Activated CD4-positive, alpha-beta T cell treated with anti-CD3 and anti-CD28 coated beads, Interleukin-2, amount 10 ng/mL, durations not matched to agents 7 days and 5 days (primary cell): ENCODE measurements at regions not wholly inside any gene's neighbourhood (a gene's known extent, or its start where the extent isn't known, plus 50 kb on each side); places are given as distances from the start of the nearest gene placed in this dataset.

ENCODE experiments used
- CTCF ChIA-PET: fragments of 350-600 bp; sonication (Branson Sonifier 250); formaldehyde crosslinking; loops from one replicate; lab custom pipeline; 2021; ENCODE audit warnings: antibody characterized with exemption; lab: Charles Lee
- POLR2A ChIA-PET: fragments of 350-600 bp; sonication (Branson Sonifier 250); formaldehyde crosslinking; loops from one replicate; lab custom pipeline; 2021; ENCODE audit warnings: antibody characterized with exemption; lab: Charles Lee
- DNase-seq: peaks from one replicate; pipeline ENCODE4 v3.0.0-alpha.2; 2020
- H3K27ac Mint-ChIP-seq: one replicate; pipeline ENCODE4 v1.8.0; 2021; ENCODE audit warnings: mild to moderate bottlenecking, moderate library complexity, mixed read lengths
- H3K27me3 Mint-ChIP-seq: one replicate; pipeline ENCODE4 v1.8.0; 2021; ENCODE audit warnings: mixed read lengths
- H3K36me3 Mint-ChIP-seq: one replicate; pipeline ENCODE4 v1.8.0; 2021; ENCODE audit warnings: low read depth, mixed read lengths
- H3K4me1 Mint-ChIP-seq: one replicate; pipeline ENCODE4 v1.8.0; 2021; ENCODE audit warnings: mixed read lengths
- H3K4me3 Mint-ChIP-seq: one replicate; pipeline ENCODE4 v1.8.0; 2021; ENCODE audit warnings: mild to moderate bottlenecking, moderate library complexity, mixed read lengths
- H3K9me3 Mint-ChIP-seq: one replicate; pipeline ENCODE4 v1.8.0; 2021; ENCODE audit warnings: mixed read lengths

DNA sequence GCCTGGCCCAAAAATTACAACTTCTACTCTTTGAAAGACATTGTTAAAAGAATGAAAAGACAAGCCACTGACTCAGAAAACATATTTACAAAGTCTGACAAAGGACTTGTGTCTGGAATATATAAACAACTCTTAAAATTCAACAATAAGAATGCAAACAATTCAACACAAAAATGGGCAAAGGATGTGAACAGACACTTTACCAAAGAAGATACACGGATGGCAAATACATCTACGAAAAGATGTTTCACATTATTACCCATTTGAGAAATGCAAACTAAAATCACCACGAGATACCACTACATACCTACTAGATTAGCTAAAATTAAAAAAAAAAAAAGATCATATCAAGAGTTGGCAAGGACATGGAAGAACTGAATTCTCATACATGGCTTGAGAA, 80.8 kb upstream of the METRNL start:
- Mint-ChIP-seq H3K4me1 (no peaks in the 10 kb centered on the region), H3K27me3 (peaks cover 4% of the 10 kb centered on the region), H3K27ac (no peak overlapping the region), H3K9me3 (peaks cover 13% of the 10 kb centered on the region), H3K4me3 (no peak overlapping the region), H3K36me3 (peaks cover 27% of the 10 kb centered on the region)
- no peak for DNase-seq
- ChIA-PET CTCF (no interaction called here), POLR2A (no interaction called here)

- Mint-ChIP-seq H3K4me1 (no peaks in the 10 kb centered on the region), H3K27me3 (no peaks in the 10 kb centered on the region), H3K4me3 (no peak overlapping the region), H3K36me3 (peaks cover 18% of the 10 kb centered on the region), H3K27ac (no peak overlapping the region), H3K9me3 (peaks cover 10% of the 10 kb centered on the region)
- CTCF ChIA-PET = no interaction called here
- DNase-seq = no peak
- POLR2A ChIA-PET = no interaction called here
These were observed 78.7 kb upstream of the METRNL start for GRCh38 chr17:83000738-83001137.

DNA sequence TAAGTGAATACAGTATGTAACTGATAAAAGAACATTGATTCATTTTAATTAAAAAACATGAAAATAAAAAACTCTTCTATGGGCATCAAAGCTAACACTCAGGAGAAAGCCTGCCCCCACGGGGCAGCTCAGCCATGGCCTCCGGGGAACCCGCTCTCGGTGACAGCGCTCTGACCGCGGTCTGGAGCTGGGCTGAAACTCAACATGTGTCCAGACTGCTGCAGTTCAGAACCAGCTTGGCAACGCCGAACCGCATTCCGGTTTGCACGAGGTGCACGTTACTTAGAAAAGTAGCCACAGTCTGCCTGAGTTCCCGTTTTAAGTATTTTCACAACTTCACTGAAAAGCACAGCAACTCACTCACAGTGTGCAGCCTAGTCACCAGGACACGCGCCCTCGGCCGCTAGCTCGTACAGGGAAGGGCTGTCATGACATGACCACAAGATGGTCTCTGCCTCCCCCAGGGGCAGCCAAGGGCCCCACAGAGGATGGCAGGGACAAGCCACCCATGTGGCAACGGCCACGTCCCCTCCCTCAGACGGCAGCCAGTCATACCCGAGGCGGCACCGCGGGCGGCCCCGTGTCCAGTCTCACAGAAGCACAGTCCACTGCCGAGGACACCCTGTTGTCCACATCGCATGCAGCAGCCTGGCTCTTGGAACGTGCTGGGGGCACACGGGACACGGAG, 77.1 kb upstream of the METRNL start:
- Mint-ChIP-seq H3K4me1 (no peaks in the 10 kb centered on the region), H3K27ac (no peak overlapping the region), H3K36me3 (peaks cover 19% of the 10 kb centered on the region), H3K9me3 (peaks cover 10% of the 10 kb centered on the region), H3K27me3 (no peaks in the 10 kb centered on the region), H3K4me3 (no peak overlapping the region)
- POLR2A ChIA-PET = no interaction called here
- no peak for DNase-seq
- CTCF ChIA-PET = interaction anchor here (0.7 kb wide), 1 partner anchor 115 kb away, joined by 3 read pairs; no protein-coding TSS in a partner anchor

DNA sequence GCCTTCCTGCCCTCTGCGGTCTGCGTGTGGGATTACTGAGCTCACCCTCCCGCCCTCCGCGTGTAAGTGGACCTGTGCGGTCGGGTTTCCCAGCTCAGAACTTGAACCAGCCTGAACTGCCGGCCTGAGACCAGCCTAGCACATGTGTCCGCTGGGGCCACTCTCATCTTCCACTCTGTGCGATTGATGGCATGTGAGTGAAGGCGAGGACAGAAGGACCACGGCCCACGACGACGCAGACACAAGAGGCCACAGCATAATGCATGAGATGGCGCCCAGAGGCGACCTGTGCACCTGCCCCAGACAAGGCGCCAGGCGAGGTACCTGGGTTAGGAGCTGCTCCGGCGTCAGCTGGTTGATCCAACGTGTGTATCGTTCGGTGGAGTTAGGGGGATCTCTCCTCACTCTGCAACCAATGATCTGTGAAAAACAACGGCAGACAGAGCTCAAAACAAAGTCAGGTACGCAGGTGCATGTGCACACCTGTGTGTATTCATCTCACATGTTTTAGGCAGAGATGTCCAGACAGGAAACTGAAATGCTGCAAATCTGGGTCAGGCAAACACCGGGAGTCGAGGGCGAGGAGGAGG, 74.5 kb upstream of the METRNL start:
- H3K27me3 Mint-ChIP-seq = no peaks in the 10 kb centered on the region
- H3K36me3 Mint-ChIP-seq = peaks cover 14% of the 10 kb centered on the region
- no peaks in the 10 kb centered on the region for H3K9me3 Mint-ChIP-seq
- POLR2A ChIA-PET = no interaction called here
- no peaks in the 10 kb centered on the region for H3K4me1 Mint-ChIP-seq
- no peak for DNase-seq
- no peak overlapping the region for H3K27ac Mint-ChIP-seq
- H3K4me3 Mint-ChIP-seq = no peak overlapping the region
- CTCF ChIA-PET = no interaction called here

DNA sequence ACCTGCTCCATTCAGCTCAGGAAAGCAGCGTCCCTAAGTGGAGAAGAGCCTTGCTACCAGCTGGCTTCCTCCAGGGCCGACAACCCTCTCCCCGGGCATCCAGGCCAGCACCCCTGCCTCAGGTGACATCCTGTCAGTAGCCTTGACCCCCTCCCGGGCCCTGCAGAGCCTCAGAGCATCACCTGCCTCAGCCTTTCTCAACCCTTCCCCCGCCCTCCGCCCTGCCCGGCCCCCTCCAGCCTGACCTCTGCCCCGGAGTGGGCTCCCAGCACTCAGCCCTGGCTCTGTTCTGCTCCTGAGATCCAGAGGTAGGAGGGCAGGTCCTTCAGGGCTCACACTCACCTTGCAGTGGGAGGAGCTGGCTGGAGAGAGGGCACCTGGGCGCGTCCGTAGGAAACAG, 73.8 kb upstream of the METRNL start:
- ChIA-PET POLR2A (interaction anchor here (0.7 kb wide), 1 partner anchor 17 kb away, joined by 4 read pairs; no protein-coding TSS in a partner anchor), CTCF (no interaction called here)
- Mint-ChIP-seq H3K4me1 (no peaks in the 10 kb centered on the region), H3K27ac (no peak overlapping the region), H3K27me3 (no peaks in the 10 kb centered on the region), H3K9me3 (no peaks in the 10 kb centered on the region), H3K36me3 (peaks cover 14% of the 10 kb centered on the region), H3K4me3 (no peak overlapping the region)
- no peak for DNase-seq

DNA sequence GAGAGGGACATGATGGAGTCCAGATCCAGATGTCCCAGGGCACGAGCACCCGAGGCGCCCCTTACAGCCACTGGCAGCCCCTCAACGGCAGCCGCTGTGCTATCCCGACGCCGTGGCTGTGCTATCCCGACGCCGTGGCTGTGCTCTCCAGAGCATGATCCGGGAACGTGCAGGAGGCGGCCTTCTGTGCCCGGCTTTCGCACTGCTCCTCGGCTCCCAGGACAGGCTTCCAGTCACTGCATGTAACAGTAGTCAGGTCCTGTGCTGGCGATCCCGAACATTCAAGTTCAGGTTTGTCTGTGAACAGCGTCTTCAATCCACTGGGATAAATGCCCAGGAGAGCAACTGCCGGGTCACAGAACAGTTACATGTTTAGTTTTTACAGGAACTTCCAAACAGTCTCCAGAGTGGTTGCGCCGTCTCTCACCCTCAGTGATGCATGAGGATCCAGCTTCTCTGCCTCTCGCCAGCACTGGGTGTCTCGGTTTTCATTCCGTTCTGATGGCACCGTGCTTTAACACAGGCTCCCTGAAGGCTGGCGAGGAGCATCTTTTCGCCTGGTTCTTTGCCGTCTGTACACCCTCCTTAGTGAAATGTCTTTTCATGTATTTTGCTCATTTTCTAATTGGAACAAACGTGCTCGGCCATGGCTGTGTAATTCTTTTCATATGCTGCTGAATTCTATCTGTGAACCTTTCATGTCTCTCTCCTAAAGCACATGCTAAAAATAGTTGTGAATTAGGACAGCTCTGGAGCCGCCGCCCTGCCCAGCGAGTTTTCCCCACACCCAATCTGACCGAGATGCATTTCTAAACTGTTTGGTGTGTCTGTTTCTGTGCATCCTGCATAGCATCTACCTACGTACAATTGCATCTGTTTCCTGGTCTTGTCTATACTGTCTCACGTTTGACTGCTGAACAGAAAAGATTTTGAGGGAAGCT, 72.6 kb upstream of the METRNL start:
- no peak for DNase-seq
- H3K9me3 Mint-ChIP-seq = no peaks in the 10 kb centered on the region
- POLR2A ChIA-PET = no interaction called here
- no peaks in the 10 kb centered on the region for H3K4me1 Mint-ChIP-seq
- H3K27me3 Mint-ChIP-seq = no peaks in the 10 kb centered on the region
- H3K4me3 Mint-ChIP-seq = no peak overlapping the region
- no peak overlapping the region for H3K27ac Mint-ChIP-seq
- peaks cover 7% of the 10 kb centered on the region for H3K36me3 Mint-ChIP-seq
- CTCF ChIA-PET = interaction anchor here (0.8 kb wide), 1 partner anchor 32 kb away, joined by 3 read pairs; no protein-coding TSS in a partner anchor

- no peaks in the 10 kb centered on the region for H3K9me3 Mint-ChIP-seq
- H3K27ac Mint-ChIP-seq = no peak overlapping the region
- no peaks in the 10 kb centered on the region for H3K27me3 Mint-ChIP-seq
- no peaks in the 10 kb centered on the region for H3K4me1 Mint-ChIP-seq
- ChIA-PET CTCF (interaction anchor here (0.8 kb wide), 1 partner anchor 33 kb away, joined by 3 read pairs; no protein-coding TSS in a partner anchor), POLR2A (no interaction called here)
- H3K36me3 Mint-ChIP-seq = peaks cover 7% of the 10 kb centered on the region
- no peak for DNase-seq
- no peak overlapping the region for H3K4me3 Mint-ChIP-seq
These were observed 71.8 kb upstream of the METRNL start for GRCh38 chr17:83007504-83008185.

DNA sequence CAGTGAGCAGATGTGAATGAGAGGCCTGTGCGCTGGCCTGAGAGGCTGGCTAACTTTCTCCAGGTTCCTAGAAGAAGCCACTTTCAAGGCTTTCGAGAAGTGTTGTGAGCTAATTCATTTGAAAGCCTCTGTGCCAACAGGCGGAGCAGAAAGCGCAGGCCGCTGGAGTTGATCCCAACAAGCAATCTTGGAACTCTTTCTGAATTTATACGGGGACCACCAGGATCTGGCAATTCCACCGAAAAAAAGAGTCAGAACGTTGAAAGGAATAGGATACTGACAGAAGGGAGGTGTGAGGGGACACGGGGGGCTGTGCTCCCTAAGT, 71.3 kb upstream of the METRNL start:
- Mint-ChIP-seq H3K36me3 (peaks cover 7% of the 10 kb centered on the region), H3K4me1 (no peaks in the 10 kb centered on the region), H3K9me3 (no peaks in the 10 kb centered on the region), H3K27ac (no peak overlapping the region), H3K4me3 (no peak overlapping the region), H3K27me3 (no peaks in the 10 kb centered on the region)
- ChIA-PET CTCF (interaction anchor here (0.8 kb wide), 1 partner anchor 34 kb away, joined by 3 read pairs; no protein-coding TSS in a partner anchor), POLR2A (no interaction called here)
- DNase-seq = no peak

DNA sequence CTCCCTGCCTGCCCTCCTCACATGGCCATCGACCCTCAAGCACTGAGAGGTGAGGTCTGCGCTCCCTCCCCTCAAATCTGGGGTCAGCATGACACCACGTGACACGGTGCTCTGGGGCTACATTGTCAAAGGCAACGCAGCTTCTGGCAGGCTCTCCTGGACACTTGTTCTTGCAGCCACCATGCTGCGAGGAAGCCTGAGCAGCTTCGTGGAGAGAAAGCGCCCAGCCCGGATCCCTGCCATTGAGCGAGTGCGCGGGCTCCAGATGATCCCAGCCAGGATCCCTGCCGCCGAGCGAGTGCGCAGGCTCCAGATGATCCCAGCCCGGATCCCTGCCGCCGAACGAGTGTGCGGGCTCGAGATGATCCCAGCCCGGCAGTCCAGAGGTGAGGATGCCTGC, 70.9 kb upstream of the METRNL start:
- Mint-ChIP-seq H3K4me1 (no peaks in the 10 kb centered on the region), H3K27ac (no peak overlapping the region), H3K27me3 (no peaks in the 10 kb centered on the region), H3K9me3 (no peaks in the 10 kb centered on the region), H3K4me3 (no peak overlapping the region), H3K36me3 (peaks cover 7% of the 10 kb centered on the region)
- no peak for DNase-seq
- ChIA-PET CTCF (no interaction called here), POLR2A (no interaction called here)

DNA sequence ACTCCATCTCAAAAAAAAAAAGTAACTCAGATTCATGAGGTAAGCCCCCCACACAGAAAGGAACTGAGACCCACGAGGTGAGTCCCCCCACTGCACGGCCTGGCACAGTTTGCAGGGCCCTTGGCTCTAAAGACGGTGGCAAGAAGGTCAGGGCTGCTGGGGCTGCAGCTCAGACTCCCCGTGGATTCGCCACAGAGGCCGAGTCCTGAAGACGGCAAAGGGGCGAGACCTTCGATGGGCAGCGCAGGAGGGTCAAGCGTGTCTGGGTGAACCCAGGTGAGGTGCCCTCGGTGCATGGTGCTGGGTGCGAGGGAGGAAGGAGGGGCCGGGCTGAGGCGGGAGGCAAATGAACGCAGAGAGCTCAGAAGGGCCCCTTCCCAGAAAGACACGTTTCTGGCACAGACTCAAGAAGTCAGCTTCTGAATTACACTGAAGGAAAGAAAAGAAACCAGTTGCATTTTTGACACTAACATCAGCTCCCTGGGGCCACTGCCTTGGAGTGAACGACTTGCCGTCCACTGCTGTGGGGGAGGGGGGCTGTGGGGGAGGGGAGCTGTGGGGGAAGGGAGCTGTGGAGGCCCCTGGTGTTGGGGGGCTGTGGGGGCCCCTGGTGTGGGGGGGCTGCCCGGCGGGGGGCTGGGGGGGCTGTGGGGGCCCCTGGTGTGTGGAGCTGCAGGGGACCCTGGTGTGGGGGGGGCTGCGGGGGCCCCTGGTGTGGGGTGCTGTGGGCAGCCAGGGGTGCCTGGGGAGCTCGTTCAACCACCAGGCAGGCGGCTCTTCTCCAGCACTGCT, 69.8 kb upstream of the METRNL start:
- POLR2A ChIA-PET = no interaction called here
- no peak overlapping the region for H3K4me3 Mint-ChIP-seq
- CTCF ChIA-PET = interaction anchor here (0.7 to 1.5 kb wide), 3 partner anchors 10 to 73 kb away, joined by 3 to 4 read pairs (median 3); no protein-coding TSS in a partner anchor
- H3K36me3 Mint-ChIP-seq = peaks cover 7% of the 10 kb centered on the region
- no peak for DNase-seq
- H3K27ac Mint-ChIP-seq = no peak overlapping the region
- H3K27me3 Mint-ChIP-seq = no peaks in the 10 kb centered on the region
- H3K4me1 Mint-ChIP-seq = no peaks in the 10 kb centered on the region
- H3K9me3 Mint-ChIP-seq = no peaks in the 10 kb centered on the region

- DNase-seq = no peak
- ChIA-PET POLR2A (no interaction called here), CTCF (interaction anchor here (0.7 to 1.5 kb wide), 4 partner anchors 11 to 74 kb away, joined by 3 to 4 read pairs (median 3); no protein-coding TSS in a partner anchor)
- Mint-ChIP-seq H3K36me3 (peaks cover 3% of the 10 kb centered on the region), H3K27me3 (no peaks in the 10 kb centered on the region), H3K27ac (no peak overlapping the region), H3K4me1 (no peaks in the 10 kb centered on the region), H3K9me3 (no peaks in the 10 kb centered on the region), H3K4me3 (no peak overlapping the region)
These were observed 68.9 kb upstream of the METRNL start for GRCh38 chr17:83010206-83011200.
